ENCODE measurements at regions not wholly inside any gene's neighbourhood (a gene's known extent, or its start where the extent isn't known, plus 50 kb on each side); places are given as distances from the start of the nearest gene placed in this dataset.

DNA sequence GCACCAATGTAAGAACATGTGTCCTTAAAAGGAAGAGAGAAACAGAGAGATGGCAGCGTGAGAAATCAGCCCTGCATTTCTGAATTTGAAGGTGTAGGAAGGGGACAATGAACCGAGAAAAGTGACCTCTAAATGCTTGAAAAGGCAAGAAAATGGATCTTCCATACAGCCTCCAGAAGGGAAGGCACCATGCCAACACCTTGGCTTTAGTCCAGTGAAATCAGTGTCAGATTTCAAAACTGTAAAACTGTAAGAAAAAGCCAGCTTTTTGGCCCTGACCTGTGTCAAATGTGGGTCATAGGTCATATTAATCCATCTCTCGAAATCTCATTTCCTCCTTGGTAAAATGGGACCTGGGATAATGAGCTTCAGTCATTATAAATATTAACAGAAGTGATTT lies 762.3 kb downstream of the DCDC2C start:
- no peak for DNase-seq (ENCODE audit: low read depth, low spot score)

DNA sequence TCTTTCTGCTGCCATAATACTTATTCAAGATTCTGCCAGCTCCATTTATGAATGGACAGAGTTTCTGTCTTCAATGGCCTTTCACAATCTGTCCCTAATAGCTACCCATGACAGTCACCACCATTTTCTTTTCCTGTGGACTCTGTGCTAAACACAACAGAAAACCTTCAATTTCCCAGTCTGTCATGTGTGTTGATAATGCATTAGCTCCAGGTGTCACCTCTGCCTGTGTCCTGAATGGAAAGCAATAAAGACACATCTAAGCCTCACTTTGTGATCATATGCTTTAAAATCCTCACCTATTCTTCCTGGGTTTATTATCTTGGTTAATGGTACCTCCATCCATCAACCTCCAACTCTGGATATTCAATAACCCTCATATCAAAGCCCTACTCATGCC lies 772.2 kb downstream of the DCDC2C start:
- DNase-seq (ENCODE audit: low read depth, low spot score), result no peak

GRCh38 chr2:4483050-4483449 lies 779.7 kb downstream of the DCDC2C start:
- no peak for DNase-seq (ENCODE audit: low read depth, low spot score)

- no peak for DNase-seq (ENCODE audit: low read depth, low spot score)
These were observed 783.6 kb downstream of the DCDC2C start for GRCh38 chr2:4486971-4487370.

DNA sequence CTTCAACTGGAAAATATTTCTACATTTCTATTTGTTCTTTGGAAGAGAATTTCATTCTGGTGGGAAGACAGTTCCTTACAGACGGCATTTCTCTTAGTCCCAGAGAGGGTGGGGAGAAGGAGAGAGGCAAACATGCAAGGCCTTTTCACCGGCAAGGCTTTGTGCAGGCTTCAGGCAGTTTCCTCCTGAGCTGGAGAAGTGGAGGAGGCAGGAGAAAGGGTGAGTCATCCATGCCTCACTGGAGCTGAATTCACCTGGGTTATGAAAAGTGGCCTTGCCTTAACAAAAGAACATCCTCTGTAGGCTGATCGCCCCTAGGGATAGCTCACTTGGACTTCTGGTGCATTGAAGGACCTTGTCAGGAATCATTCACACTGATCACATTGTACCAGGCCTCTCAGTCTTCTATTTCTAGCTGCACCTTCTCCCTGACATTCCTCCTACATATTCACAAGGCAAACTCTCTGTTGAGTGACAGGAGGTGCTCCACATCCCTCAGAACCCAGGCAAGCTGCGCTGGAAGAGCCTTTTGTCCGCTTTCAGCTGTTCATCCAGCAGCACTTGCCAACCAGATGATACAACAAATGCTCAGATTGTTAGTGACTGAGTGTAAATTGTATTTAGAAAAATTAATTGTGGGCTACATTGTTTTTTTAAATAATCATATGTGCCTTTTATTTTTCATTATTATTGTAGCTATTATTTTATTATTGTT lies 796.1 kb downstream of the DCDC2C start:
- DNase-seq (ENCODE audit: low read depth, low spot score), result no peak

DNA sequence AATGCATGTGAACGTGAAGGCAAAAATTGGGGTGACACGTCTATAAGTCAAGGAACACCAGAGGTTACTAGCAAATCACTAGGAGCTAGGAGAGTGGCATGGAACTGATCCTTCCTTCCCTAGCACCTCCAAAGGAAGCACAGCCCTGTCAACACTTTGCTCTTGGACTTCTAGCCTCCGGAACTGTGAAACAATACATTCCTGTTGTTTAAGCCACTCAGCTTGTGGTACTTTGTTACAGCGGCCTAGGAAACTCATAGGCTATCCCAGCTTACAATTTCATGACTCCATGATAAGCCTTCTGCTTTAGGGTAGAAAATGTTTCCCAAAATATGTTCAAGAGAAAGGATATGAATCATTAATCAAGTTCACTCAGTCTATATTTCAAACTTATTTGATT lies 798.1 kb downstream of the DCDC2C start:
- DNase-seq (ENCODE audit: low read depth, low spot score), result no peak

- DNase-seq (ENCODE audit: low read depth, low spot score), result no peak
These were observed 799.0 kb downstream of the DCDC2C start for GRCh38 chr2:4502230-4502843.

DNA sequence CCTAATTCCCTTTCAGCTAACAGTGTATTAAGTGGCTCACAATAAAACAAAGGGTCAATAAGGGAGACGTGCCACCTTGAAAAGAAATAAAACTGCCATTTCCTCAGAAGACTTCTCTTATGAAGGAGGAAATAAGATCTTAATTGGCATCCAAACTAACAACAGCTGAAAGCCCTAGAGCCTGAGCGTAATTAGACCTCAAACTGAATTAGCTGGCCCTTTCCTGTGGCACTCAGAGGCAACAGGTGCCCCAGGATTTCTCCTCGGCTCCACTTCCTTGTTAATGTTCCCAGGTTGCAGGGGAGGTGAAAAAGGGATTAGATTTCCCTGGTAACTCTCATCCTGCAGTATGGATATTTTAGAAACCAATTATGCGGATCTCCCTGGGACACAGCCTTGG lies 804.3 kb downstream of the DCDC2C start:
- DNase-seq (ENCODE audit: low read depth, low spot score), result no peak

- DNase-seq (ENCODE audit: low read depth, low spot score), result no peak
These were observed 812.7 kb downstream of the DCDC2C start for GRCh38 chr2:4515871-4516761.

DNA sequence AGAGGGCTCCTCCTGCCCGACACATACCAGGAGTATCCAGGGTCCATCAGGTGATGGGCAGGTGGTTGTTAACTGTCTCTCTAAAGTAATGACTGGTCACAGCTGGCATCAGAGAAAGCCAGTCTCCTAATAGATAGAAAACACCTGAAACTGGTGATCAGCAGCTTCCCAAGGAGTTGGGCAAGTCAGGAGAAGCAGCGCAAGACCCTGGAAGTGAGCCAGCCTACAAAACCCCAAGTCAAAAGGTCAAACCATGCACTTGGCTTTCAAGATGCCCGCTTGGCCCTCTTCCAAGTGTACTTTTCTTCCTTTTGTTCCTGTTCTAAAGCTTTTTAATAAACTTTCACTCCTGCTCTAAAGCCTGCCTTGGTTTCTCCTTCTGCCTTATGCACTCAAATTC lies 815.2 kb downstream of the DCDC2C start:
- DNase-seq (ENCODE audit: low read depth, low spot score), result no peak

- no peak for DNase-seq (ENCODE audit: low read depth, low spot score)
These were observed 819.4 kb downstream of the DCDC2C start for GRCh38 chr2:4522498-4523421.

DNA sequence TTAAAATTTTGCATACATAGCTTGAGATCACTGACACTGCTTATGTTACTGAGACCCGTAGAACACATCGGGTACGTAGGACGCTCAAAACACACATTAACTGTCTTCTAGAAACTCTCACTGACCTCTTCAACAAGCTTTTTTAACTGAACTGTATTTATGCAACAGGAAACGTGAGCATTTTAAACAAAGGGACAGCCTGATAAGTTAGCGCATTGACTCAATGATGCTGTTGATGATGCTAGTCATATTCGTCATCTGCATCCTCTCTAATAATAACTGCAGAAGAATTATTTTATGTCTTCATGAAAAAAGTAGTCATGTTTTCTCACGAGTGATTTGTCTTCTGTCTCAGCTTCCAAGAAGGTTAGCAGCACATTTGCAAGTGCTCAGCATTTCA lies 824.0 kb downstream of the DCDC2C start:
- no peak for DNase-seq (ENCODE audit: low read depth, low spot score)

GRCh38 chr2:4528246-4528645 lies 824.9 kb downstream of the DCDC2C start:
- no peak for DNase-seq (ENCODE audit: low read depth, low spot score)

DNA sequence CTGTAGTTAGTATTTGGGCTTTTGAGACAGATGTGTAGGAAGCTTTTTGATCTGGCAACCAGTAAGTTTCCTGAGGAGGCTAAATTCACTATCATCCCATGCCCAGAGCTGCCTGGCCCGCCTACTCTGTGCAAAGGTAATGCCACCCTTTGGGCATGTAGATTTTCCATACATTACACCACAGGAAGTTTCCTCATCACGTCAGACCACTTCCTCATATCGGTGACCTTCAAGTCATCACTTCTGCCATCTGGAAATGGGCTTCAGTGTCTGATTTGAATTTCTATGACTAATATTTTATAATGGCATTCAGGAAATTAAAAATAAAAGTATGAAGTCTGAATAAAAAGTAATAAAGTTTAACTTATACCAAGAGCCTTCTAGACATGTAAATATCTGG lies 825.4 kb downstream of the DCDC2C start:
- DNase-seq (ENCODE audit: low read depth, low spot score), result no peak

DNA sequence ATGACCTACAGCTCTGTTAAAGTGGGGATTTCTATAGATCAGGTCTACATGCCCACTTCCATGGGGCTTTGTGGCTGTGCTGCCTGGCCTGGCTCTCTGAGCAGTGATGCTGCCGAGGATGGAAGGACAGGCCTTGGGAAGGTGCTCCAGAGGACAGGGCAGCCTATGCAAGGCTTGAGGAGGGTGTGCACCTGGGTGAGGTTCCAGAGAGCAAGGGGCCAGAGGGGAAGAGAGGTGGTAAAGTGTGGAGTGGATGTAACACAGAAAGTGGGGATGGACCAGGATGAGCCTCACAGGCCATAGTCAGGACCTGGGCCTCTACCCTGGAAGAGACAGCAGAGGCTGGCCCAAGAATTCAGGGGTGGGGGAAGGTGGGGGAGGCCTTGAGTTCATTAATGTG lies 826.4 kb downstream of the DCDC2C start:
- DNase-seq (ENCODE audit: low read depth, low spot score), result no peak

DNA sequence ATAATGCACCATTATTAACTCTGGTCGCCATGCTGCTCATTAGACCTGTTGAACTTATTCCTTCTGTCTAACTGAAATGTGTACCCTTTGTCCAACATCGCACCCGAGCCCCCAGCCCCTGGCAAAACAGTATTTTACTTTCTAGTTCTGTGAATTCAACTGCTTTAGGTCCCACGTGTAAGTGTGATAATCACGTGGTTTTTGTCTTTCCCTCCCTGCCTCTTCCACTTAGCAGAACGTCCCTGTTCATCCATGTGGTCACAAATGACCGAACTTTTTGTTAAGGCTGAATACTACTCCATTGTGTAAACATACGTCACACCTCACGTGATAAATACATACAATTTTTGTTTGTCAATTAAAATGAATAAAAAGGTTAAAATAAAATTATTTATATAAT lies 826.9 kb downstream of the DCDC2C start:
- no peak for DNase-seq (ENCODE audit: low read depth, low spot score)

- no peak for DNase-seq (ENCODE audit: low read depth, low spot score)
These were observed 830.4 kb downstream of the DCDC2C start for GRCh38 chr2:4533806-4534205.

DNA sequence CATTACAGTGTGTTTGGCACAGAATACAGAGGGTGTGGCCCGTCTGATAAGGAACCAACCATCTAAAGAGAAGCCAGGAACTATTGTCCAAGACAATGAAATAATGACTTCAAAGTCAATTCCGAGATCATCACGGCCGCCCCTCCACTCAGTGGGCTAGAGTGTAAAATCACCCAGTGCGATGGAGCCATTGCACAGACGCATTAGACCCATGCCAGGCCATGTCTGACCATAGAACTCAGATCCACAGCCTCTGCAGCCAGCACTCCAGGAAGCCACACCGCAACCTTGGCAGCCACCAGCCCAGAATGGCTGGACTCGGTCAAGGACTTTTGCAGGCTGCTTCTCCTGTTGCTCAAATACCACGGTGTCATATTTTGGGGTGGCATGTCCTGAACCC lies 835.7 kb downstream of the DCDC2C start:
- no peak for DNase-seq (ENCODE audit: low read depth, low spot score)

- DNase-seq (ENCODE audit: low read depth, low spot score), result no peak
These were observed 846.4 kb downstream of the DCDC2C start for GRCh38 chr2:4549666-4550210.

DNA sequence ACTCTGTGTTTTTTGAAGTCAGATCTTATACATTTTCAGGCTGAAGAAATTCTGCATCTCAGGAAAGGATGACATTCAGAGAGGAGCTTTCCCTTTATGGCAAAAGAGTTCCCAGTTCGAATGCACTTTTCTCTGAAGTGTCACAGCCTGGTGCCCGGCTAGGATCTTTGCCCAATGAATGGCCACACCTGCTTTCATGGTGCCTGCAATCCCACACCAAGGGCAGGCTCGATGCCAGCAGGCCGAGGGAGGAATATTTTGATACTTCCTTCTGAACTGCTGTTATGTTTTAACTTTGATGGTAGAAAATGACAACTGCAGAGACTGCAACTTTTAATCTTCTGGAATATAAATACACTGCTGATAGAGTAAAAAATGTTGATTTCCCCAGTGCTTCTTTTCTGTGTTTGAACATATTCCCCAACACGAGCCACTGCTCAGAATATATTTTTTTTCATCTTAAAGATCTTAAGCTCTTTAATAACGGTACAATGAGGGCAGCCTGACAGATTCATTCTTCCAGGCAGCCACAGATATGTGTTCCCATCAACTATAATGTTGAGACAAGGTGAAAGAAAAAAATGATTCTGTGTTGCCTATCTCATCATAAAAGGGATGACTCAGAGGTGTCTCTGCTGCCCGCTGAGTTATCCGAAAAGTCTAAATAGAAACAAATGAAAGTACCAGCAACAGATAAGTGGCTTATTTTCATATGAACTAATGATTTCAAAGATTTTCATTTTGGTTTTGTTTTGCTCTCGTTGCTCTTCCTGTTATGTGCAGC lies 848.5 kb downstream of the DCDC2C start:
- DNase-seq (ENCODE audit: low read depth, low spot score), result no peak

- DNase-seq (ENCODE audit: low read depth, low spot score), result no peak
These were observed 849.9 kb downstream of the DCDC2C start for GRCh38 chr2:4553241-4553640.

All from brain pericyte (primary cell).